Astrocyte of the cerebellum (primary cell): ENCODE measurements at regions not wholly inside any gene's neighbourhood (a gene's known extent, or its start where the extent isn't known, plus 50 kb on each side); places are given as distances from the start of the nearest gene placed in this dataset.

Experiments
- DNase-seq: peaks from one replicate; pipeline ENCODE4 v3.0.0-alpha.2; 2011; ENCODE audit warnings: low read depth
- H3K4me3 ChIP-seq: 2 replicates; pipeline ENCODE4 v1.5.1; 2011; ENCODE audit warnings: mild to moderate bottlenecking, low read depth, low read length, moderate library complexity
- in situ Hi-C: cut with HindIII; loops from 2 replicates; pipeline ENCODE4 v1.10.0; 2017; ENCODE audit warnings: low sequenced_read_pairs
- TF ChIP-seq, protein P1 (sequence below): IDR thresholded peaks from 2 replicates; pipeline ENCODE4 v1.5.1; 2012; ENCODE audit warnings: low read length, low read depth, moderate library complexity, mild to moderate bottlenecking; ENCODE audit errors: missing control alignments

GRCh38 chr2:236968101-236968879 is 117.4 kb upstream of the COPS8 start:
- no peak for DNase-seq
- TF ChIP-seq, protein P1, sequence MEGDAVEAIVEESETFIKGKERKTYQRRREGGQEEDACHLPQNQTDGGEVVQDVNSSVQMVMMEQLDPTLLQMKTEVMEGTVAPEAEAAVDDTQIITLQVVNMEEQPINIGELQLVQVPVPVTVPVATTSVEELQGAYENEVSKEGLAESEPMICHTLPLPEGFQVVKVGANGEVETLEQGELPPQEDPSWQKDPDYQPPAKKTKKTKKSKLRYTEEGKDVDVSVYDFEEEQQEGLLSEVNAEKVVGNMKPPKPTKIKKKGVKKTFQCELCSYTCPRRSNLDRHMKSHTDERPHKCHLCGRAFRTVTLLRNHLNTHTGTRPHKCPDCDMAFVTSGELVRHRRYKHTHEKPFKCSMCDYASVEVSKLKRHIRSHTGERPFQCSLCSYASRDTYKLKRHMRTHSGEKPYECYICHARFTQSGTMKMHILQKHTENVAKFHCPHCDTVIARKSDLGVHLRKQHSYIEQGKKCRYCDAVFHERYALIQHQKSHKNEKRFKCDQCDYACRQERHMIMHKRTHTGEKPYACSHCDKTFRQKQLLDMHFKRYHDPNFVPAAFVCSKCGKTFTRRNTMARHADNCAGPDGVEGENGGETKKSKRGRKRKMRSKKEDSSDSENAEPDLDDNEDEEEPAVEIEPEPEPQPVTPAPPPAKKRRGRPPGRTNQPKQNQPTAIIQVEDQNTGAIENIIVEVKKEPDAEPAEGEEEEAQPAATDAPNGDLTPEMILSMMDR: no peak
- H3K4me3 ChIP-seq: no peak overlapping the region
- in situ Hi-C loops: no loop called here

GRCh38 chr2:236968880-236969534 is 116.7 kb upstream of the COPS8 start:
- H3K4me3 ChIP-seq: no peak overlapping the region
- DNase-seq: no peak
- in situ Hi-C loops: no loop called here
- TF ChIP-seq, protein P1: no peak

- DNase-seq: no peak
- H3K4me3 ChIP-seq: no peak overlapping the region
- in situ Hi-C loops: no loop called here
- TF ChIP-seq, protein P1: no peak
These were observed 115.7 kb upstream of the COPS8 start for GRCh38 chr2:236969767-236970655.

- no peak for DNase-seq
- in situ Hi-C loops: no loop called here
- TF ChIP-seq, protein P1: no peak
These were observed 115.1 kb upstream of the COPS8 start for GRCh38 chr2:236970656-236971010.

DNA sequence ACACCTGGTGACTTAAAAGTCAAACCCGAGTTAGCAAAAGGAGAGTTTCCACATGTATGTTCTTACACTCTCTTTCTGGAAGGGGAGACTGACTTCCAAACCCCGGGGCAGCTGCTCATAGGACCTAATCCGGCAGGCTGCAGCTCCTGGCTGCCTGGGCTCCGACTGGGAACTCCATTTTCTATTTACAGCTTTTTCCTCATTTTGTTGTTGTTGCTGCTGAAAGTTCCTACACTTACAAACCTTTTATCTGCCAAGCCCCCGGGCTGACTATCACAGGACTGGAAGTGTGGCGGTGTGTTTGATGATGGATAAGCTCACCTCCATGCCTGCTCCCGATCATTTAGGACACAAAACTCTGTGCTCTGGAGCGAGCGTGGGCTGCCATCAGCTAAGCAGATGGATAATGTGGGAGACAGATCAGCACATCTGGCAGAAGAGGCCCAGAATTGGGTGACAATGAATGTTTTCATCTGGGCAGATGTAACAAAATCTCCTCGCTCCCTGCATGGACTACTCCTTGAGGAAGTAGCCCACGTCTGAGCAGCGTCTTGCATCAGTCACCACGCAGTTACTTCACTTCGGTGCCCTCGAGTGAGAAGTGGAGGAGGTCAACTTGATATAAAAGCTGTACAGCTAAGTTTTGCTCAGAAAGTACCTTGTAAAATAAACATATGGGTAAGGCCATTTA is 114.4 kb upstream of the COPS8 start:
- in situ Hi-C loops: no loop called here
- DNase-seq: no peak
- no peak overlapping the region for H3K4me3 ChIP-seq
- TF ChIP-seq, protein P1: no peak

More at GRCh38 chr2:236970656-236971010, 115.1 kb upstream of the COPS8 start:
- H3K4me3 ChIP-seq: no peak overlapping the region

- no peak overlapping the region for H3K4me3 ChIP-seq
- in situ Hi-C loops: no loop called here
- TF ChIP-seq, protein P1: no peak
- no peak for DNase-seq
These were observed 113.7 kb upstream of the COPS8 start for GRCh38 chr2:236971919-236972381.
